ENCODE measurements at regions not wholly inside any gene's neighbourhood (a gene's known extent, or its start where the extent isn't known, plus 50 kb on each side); places are given as distances from the start of the nearest gene placed in this dataset.

GRCh38 chr11:122204206-122204605 lies 88.2 kb upstream of the BLID start:
- CTCF ChIA-PET (ENCODE audit: partially characterized antibody) = interaction anchor here (0.7 to 4.6 kb wide), 16 partner anchors 9 to 550 kb away, joined by 3 to 43 read pairs (median 4); partner anchors contain the start of gene BLID

More at GRCh38 chr11:122204206-122204605, 88.2 kb upstream of the BLID start:
- H2BK20ac ChIP-seq (ENCODE audit: low read length) = no peak overlapping the region
- no peaks in the 10 kb centered on the region for H3K36me3 ChIP-seq (ENCODE audit: control insufficient read depth in 2 of 4, insufficient read depth in 4 of 4, low read length in 3 of 4)
- H3K4me2 ChIP-seq (ENCODE audit: insufficient read depth in 1 of 2, low read depth in 2 of 2, low read length in 2 of 2) = no peak overlapping the region
- TF ChIP-seq CREB1 (IDR thresholded peaks at IDR 0.05) (no peak), SIRT6 (IDR thresholded peaks at IDR 0.05; ENCODE audit: low read length) (no peak), HDAC2 (IDR thresholded peaks at IDR 0.05; ENCODE audit: borderline replicate concordance in 1 of 2, low read depth in 2 of 2, low read length in 2 of 2) (no peak), SRF (IDR thresholded peaks at IDR 0.05; ENCODE audit: low read depth, low read length) (no peak), SAP30 (IDR thresholded peaks at IDR 0.05; ENCODE audit: insufficient read depth, insufficient replicate concordance, low read length) (no peak), SP2 (IDR thresholded peaks at IDR 0.05; ENCODE audit: low read length) (no peak), TAF7 (optimal IDR thresholded peaks at IDR 0.05; ENCODE audit: borderline replicate concordance, low read depth, low read length) (no peak), SUZ12 (IDR thresholded peaks at IDR 0.05; ENCODE audit: low read length) (no peak), PHF8 (conservative IDR thresholded peaks at IDR 0.05; ENCODE audit: low read depth, low read length) (no peak), POU5F1 (IDR thresholded peaks at IDR 0.05; ENCODE audit: low read depth, low read length) (no peak), FOSL1 (IDR thresholded peaks at IDR 0.05; ENCODE audit: insufficient read depth, low read depth, low read length) (no peak), E2F6 (IDR thresholded peaks at IDR 0.05) (no peak), SIN3A (conservative IDR thresholded peaks at IDR 0.05 in 1 of 2, IDR thresholded peaks at IDR 0.05 in 1 of 2; ENCODE audit: low read depth in 1 of 2, low read length in 2 of 2) (no peak)
- H3K4me3 ChIP-seq (ENCODE audit: extremely low read depth in 1 of 4, insufficient read depth in 2 of 4, low read depth in 3 of 4, low read length in 4 of 4) = no peak overlapping the region
- no peaks in the 10 kb centered on the region for H3K9me3 ChIP-seq (ENCODE audit: insufficient read depth in 2 of 2, low read depth in 1 of 2, low read length in 1 of 2)
- no peak overlapping the region for H3K4ac ChIP-seq (replicated peaks; ENCODE audit: insufficient read length, low read depth, low read length)
- no peak overlapping the region for H3K27ac ChIP-seq (ENCODE audit: low read depth, low read length)
- H3K14ac ChIP-seq (ENCODE audit: insufficient read length) = no peak overlapping the region
- no peak overlapping the region for H3K18ac ChIP-seq (ENCODE audit: extremely low read depth, low read length)
- no peak overlapping the region for H2BK5ac ChIP-seq (ENCODE audit: low read depth, low read length)
- H3K9ac ChIP-seq (replicated peaks in 1 of 4; ENCODE audit: extremely low read depth in 1 of 4, low read depth in 3 of 4, low read length in 3 of 4) = no peak overlapping the region
- H3K79me1 ChIP-seq (ENCODE audit: low read depth, low read length) = no peaks in the 10 kb centered on the region
- FAIRE-seq (no peak), DNase-seq (ENCODE audit: low read depth in 1 of 2, low spot score in 2 of 2) (no peak)
- H4K91ac ChIP-seq (replicated peaks; ENCODE audit: insufficient read length, low read length) = no peak overlapping the region
- no peak overlapping the region for H2AFZ ChIP-seq (ENCODE audit: low read length)
- H2BK120ac ChIP-seq (replicated peaks; ENCODE audit: low read depth, low read length) = no peak overlapping the region
- H3K23ac ChIP-seq (ENCODE audit: insufficient read length) = no peak overlapping the region
- H3K27me3 ChIP-seq (replicated peaks in 1 of 4; ENCODE audit: control insufficient read depth in 3 of 4, extremely low read depth in 1 of 4, insufficient read depth in 3 of 4, low read length in 3 of 4) = no peaks in the 10 kb centered on the region
- peaks cover 2% of the 10 kb centered on the region; the same call in 1 of the 2 replicates for H3K23me2 ChIP-seq (ENCODE audit: low read depth, low read length)
- H2BK12ac ChIP-seq (ENCODE audit: low read depth, low read length) = no peak overlapping the region
- H3K4me1 ChIP-seq (replicated peaks in 1 of 4; ENCODE audit: control insufficient read depth in 3 of 4, insufficient read depth in 4 of 4, low read length in 3 of 4) = peaks cover 0 to 4% (median under 1%) of the 10 kb centered on the region in 4 experiments; a peak in 2 of 7 replicates
- POLR2A ChIA-PET (ENCODE audit: partially characterized antibody) = no interaction called here
- no peak overlapping the region for H2AK5ac ChIP-seq (ENCODE audit: low read depth, low read length)
- H3K56ac ChIP-seq (replicated peaks; ENCODE audit: insufficient read length, low read depth, low read length) = no peak overlapping the region
- 91% methylated on average over 5 of the region's 5 CpGs; no CpG with 5 or more reads in 1 of the 2 experiments for WGBS, 2 experiments (ENCODE audit: extremely low coverage in 1 of 2, insufficient coverage in 1 of 2, insufficient read length in 1 of 2, insufficient replicate concordance in 2 of 2, low coverage in 1 of 2, low lambda C conversion rate in 2 of 2, missing lambda C conversion rate in 1 of 2)
- no peaks in the 10 kb centered on the region for H3K79me2 ChIP-seq (ENCODE audit: control insufficient read depth in 1 of 2, insufficient read depth in 2 of 2, low read length in 2 of 2)
- no peak overlapping the region for H2BK15ac ChIP-seq (ENCODE audit: low read length)
- no peak overlapping the region for H4K5ac ChIP-seq (ENCODE audit: insufficient read length, low read depth, low read length)
- H4K20me1 ChIP-seq (replicated peaks in 1 of 2; ENCODE audit: control insufficient read depth in 1 of 2, insufficient read depth in 2 of 2, low read length in 2 of 2) = no peaks in the 10 kb centered on the region
- H4K8ac ChIP-seq (ENCODE audit: extremely low read depth, insufficient read depth, low read length) = no peak overlapping the region

Measured in H1 (cell line).